ENCODE measurements at regions not wholly inside any gene's neighbourhood (a gene's known extent, or its start where the extent isn't known, plus 50 kb on each side); places are given as distances from the start of the nearest gene placed in this dataset.

GRCh38 chr6:168231393-168231957, 88.1 kb downstream of the DACT2 start:
- no peaks in the 10 kb centered on the region for H3K4me1 ChIP-seq
- no peak for DNase-seq
- TF ChIP-seq CTCF (IDR thresholded peaks at IDR 0.05; ENCODE audit: low read depth, low read length), result no peak
- no peak overlapping the region for H3K4me3 ChIP-seq (ENCODE audit: low read depth, low read length)
- no peaks in the 10 kb centered on the region for H3K9me3 ChIP-seq
- no peaks in the 10 kb centered on the region for H3K27me3 ChIP-seq
- H3K36me3 ChIP-seq, result no peaks in the 10 kb centered on the region

DNA sequence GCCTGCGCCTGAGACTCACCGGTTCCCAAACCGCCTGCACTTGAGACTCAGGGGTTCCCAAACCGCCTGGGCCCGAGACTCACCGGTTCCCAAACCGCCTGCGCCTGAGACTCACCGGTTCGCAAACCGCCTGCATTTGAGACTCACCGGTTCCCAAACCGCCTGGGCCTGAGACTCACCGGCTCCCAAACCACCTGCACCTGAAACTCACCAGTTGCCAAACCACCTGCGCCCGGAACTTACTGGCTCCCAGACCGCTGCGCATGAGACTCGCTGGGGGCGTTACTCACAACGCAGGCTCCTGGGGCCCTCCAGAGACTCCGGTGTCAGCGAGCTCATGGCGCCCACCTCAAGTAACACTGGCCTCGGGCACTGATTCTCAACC, 90.2 kb downstream of the DACT2 start:
- H3K27me3 ChIP-seq, result no peaks in the 10 kb centered on the region
- no peaks in the 10 kb centered on the region for H3K9me3 ChIP-seq
- TF ChIP-seq CTCF (IDR thresholded peaks at IDR 0.05; ENCODE audit: low read depth, low read length), result no peak
- DNase-seq, result no peak
- H3K36me3 ChIP-seq, result no peaks in the 10 kb centered on the region
- H3K4me1 ChIP-seq, result no peaks in the 10 kb centered on the region
- no peak overlapping the region for H3K4me3 ChIP-seq (ENCODE audit: low read depth, low read length)

- Histone ChIP-seq H3K4me1 (no peaks in the 10 kb centered on the region), H3K27me3 (no peaks in the 10 kb centered on the region), H3K9me3 (no peaks in the 10 kb centered on the region), H3K36me3 (no peaks in the 10 kb centered on the region), H3K4me3 (ENCODE audit: low read depth, low read length) (no peak overlapping the region)
- no peak for TF ChIP-seq CTCF (IDR thresholded peaks at IDR 0.05; ENCODE audit: low read depth, low read length)
- no peak for DNase-seq
Measured at GRCh38 chr6:168228676-168229367, 90.8 kb downstream of the DACT2 start.

DNA sequence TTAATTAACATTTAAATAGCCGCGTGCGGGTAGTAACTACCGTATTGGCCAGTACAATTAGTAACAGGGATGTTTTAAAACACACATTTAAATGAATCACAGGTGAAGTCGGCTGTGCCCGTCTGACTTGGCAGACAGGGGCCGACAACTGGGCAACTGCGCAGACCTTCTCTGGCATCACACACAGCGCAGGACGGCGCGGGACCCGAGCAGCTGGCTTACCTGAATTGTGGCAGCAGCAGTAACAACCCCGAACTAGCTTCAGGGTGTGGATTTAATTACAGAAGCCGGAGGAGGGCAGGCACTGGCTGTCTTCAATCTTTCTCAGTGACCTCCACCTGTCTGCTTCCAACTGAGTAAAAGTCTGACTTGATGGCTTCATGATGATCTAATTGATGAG, 91.7 kb downstream of the DACT2 start:
- Histone ChIP-seq H3K9me3 (no peaks in the 10 kb centered on the region), H3K4me1 (no peaks in the 10 kb centered on the region), H3K36me3 (no peaks in the 10 kb centered on the region), H3K4me3 (ENCODE audit: low read depth, low read length) (no peak overlapping the region), H3K27me3 (no peaks in the 10 kb centered on the region)
- TF ChIP-seq CTCF (IDR thresholded peaks at IDR 0.05; ENCODE audit: low read depth, low read length), result no peak
- DNase-seq, result no peak

DNA sequence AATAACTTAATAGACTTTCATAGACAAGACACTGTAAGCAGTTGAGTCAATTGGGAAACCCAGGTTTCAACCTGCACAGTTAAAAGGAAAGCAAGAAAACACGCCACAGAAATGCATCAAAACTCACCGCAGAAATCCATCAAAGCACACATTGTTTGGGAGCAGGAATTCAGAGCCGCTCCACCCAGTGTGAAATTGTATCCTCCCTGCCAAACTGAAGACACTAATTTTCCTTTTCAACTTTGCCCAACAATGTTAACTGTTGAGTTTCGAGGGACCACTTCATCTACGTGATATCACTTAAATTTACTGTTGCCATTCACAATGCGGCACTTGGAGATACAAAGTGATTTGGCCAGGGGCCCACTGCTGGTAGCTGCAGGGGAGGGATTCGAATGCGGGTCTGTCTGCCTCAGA, 92.7 kb downstream of the DACT2 start:
- H3K36me3 ChIP-seq, result no peaks in the 10 kb centered on the region
- no peak overlapping the region for H3K4me3 ChIP-seq (ENCODE audit: low read depth, low read length)
- no peak for TF ChIP-seq CTCF (IDR thresholded peaks at IDR 0.05; ENCODE audit: low read depth, low read length)
- no peak for DNase-seq
- no peaks in the 10 kb centered on the region for H3K27me3 ChIP-seq
- no peaks in the 10 kb centered on the region for H3K9me3 ChIP-seq
- no peaks in the 10 kb centered on the region for H3K4me1 ChIP-seq

GRCh38 chr6:168226061-168226752, 93.4 kb downstream of the DACT2 start:
- H3K27me3 ChIP-seq, result no peaks in the 10 kb centered on the region
- H3K36me3 ChIP-seq, result no peaks in the 10 kb centered on the region
- DNase-seq, result no peak
- no peaks in the 10 kb centered on the region for H3K9me3 ChIP-seq
- H3K4me1 ChIP-seq, result no peaks in the 10 kb centered on the region
- no peak overlapping the region for H3K4me3 ChIP-seq (ENCODE audit: low read depth, low read length)
- no peak for TF ChIP-seq CTCF (IDR thresholded peaks at IDR 0.05; ENCODE audit: low read depth, low read length)

Data from BE2C (cell line).